ENCODE measurements at regions not wholly inside any gene's neighbourhood (a gene's known extent, or its start where the extent isn't known, plus 50 kb on each side); places are given as distances from the start of the nearest gene placed in this dataset.
"Not testable (repeated sequence)": the region's sequence is repeated elsewhere in the genome, so short reads cannot be mapped to it uniquely, and the experiment has no call there.

DNA sequence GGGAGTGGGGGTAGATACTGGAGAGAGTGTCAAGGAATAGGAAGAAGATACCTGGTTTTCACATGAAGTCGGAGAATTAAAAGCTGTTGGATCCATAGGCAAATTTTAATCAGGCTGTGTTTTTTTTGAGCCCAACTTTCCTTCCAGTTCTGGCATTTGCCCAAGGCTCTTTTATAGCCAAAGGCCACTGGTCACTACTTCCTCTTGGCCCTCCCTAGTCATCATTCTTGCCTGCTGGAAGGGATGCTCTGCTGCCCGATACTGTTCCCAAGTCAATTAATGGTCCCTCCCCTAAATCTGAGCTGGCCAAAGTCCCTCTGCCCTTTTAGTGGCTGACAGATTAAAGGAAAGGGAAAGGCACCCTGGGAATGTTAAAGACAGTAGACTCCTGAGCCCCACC is 102.8 kb upstream of the ZNF648 start:
- Histone ChIP-seq H3K36me3 (no peaks in the 10 kb centered on the region), H3K27me3 (no peaks in the 10 kb centered on the region), H3K4me1 (peaks cover 16% of the 10 kb centered on the region), H3K4me3 (no peak overlapping the region), H3K9me3 (peaks cover 5% of the 10 kb centered on the region), H3K27ac (peak overlapping the region; percentile 59)
- intact Hi-C loops (cut with DNase I) = loop anchor here (5.0 kb wide), 1 partner anchor 33 kb away; no protein-coding TSS in a partner anchor
- DNase-seq (ENCODE audit: extremely low spot score in 2 of 2) = no peak
- TF ChIP-seq, protein P1, sequence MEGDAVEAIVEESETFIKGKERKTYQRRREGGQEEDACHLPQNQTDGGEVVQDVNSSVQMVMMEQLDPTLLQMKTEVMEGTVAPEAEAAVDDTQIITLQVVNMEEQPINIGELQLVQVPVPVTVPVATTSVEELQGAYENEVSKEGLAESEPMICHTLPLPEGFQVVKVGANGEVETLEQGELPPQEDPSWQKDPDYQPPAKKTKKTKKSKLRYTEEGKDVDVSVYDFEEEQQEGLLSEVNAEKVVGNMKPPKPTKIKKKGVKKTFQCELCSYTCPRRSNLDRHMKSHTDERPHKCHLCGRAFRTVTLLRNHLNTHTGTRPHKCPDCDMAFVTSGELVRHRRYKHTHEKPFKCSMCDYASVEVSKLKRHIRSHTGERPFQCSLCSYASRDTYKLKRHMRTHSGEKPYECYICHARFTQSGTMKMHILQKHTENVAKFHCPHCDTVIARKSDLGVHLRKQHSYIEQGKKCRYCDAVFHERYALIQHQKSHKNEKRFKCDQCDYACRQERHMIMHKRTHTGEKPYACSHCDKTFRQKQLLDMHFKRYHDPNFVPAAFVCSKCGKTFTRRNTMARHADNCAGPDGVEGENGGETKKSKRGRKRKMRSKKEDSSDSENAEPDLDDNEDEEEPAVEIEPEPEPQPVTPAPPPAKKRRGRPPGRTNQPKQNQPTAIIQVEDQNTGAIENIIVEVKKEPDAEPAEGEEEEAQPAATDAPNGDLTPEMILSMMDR (IDR thresholded peaks at IDR 0.05) = no peak
- TF ChIP-seq POLR2A (IDR thresholded peaks at IDR 0.05) = no peak
- TF ChIP-seq POLR2AphosphoS5 (IDR thresholded peaks at IDR 0.05; ENCODE audit: insufficient read depth in 1 of 2, low read depth in 1 of 2) = no peak

DNA sequence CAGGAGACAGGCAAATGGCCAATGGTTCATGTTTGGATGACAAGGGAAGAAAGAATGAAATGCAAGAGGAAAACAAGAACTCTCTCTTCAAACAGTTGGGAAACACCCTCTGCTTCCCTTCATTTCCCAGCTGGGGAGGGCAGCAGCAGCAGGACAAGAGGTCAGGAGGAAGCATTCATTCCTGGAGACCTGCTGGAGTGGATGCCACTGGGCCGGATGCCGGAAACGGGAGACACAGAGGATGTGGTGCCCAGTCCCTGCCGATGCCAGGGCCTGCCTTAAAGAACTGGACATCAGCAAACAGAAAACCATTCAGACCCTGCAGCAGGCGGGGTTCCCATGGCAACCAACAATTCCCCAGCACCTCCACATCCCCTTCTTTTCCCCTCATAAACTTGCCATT is 102.3 kb upstream of the ZNF648 start:
- Histone ChIP-seq H3K4me1 (peaks cover 16% of the 10 kb centered on the region), H3K36me3 (no peaks in the 10 kb centered on the region), H3K4me3 (no peak overlapping the region), H3K27ac (peak overlapping the region; percentile 59), H3K9me3 (peaks cover 7% of the 10 kb centered on the region), H3K27me3 (no peaks in the 10 kb centered on the region)
- no peak for TF ChIP-seq POLR2A (IDR thresholded peaks at IDR 0.05)
- peak in 1 of 2 donors; percentile 68 for TF ChIP-seq POLR2AphosphoS5 (IDR thresholded peaks at IDR 0.05; ENCODE audit: insufficient read depth in 1 of 2, low read depth in 1 of 2)
- TF ChIP-seq, protein P1 (IDR thresholded peaks at IDR 0.05) = no peak
- intact Hi-C loops (cut with DNase I) = loop anchor here (5.0 kb wide), 1 partner anchor 33 kb away; no protein-coding TSS in a partner anchor
- no peak for DNase-seq (ENCODE audit: extremely low spot score in 2 of 2)

DNA sequence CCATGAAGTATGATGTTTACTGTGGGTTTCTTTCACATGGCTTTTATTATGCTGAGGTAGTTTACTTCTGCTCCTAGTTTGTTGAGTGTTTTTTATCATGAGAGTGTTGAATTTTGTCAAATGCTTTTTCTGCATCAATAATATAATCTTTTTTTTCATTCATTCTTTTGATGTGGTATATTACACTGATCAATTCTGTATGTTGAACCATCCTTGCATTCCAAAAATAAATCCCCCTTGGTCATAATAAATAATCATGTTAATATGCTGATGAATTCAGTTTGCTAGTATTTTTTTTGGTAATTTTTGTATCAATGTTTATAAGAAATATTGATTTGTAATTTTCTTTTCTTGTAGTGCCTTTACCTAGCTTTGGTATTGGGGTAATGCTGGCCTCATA is 97.9 kb upstream of the ZNF648 start:
- Histone ChIP-seq H3K4me1 (peaks cover 13% of the 10 kb centered on the region), H3K36me3 (no peaks in the 10 kb centered on the region), H3K4me3 (no peak overlapping the region), H3K27me3 (no peaks in the 10 kb centered on the region), H3K9me3 (peaks cover 7% of the 10 kb centered on the region), H3K27ac (no peak overlapping the region)
- DNase-seq (ENCODE audit: extremely low spot score in 2 of 2) = no peak
- TF ChIP-seq, protein P1 (IDR thresholded peaks at IDR 0.05) = no peak
- TF ChIP-seq POLR2AphosphoS5 (IDR thresholded peaks at IDR 0.05; ENCODE audit: insufficient read depth in 1 of 2, low read depth in 1 of 2) = no peak
- TF ChIP-seq POLR2A (IDR thresholded peaks at IDR 0.05) = no peak
- intact Hi-C loops (cut with DNase I) = no loop called here

DNA sequence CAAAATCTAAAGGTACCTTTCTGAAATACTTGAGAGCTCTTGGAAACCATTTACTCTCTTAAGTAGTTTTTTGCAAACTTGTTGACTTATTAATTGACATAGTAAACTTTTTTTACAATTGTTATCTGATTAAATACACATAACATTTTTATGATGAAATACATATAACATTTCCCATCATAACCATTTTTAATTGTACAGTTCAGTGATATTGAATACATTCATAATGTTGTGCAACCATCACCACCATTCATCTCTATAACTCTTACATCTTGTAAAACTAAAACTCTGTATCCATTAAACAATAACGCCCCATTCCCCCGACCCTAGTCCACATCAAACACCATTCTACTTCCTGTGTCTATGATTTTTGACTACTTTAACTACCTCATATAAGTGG is 95.7 kb upstream of the ZNF648 start:
- Histone ChIP-seq H3K9me3 (peaks cover 7% of the 10 kb centered on the region), H3K4me3 (no peak overlapping the region), H3K4me1 (no peaks in the 10 kb centered on the region), H3K36me3 (no peaks in the 10 kb centered on the region), H3K27ac (no peak overlapping the region), H3K27me3 (no peaks in the 10 kb centered on the region)
- TF ChIP-seq, protein P1 (IDR thresholded peaks at IDR 0.05) = no peak
- TF ChIP-seq POLR2AphosphoS5 (IDR thresholded peaks at IDR 0.05; ENCODE audit: insufficient read depth in 1 of 2, low read depth in 1 of 2) (no peak), POLR2A (IDR thresholded peaks at IDR 0.05) (no peak)
- intact Hi-C loops (cut with DNase I) = no loop called here
- no peak for DNase-seq (ENCODE audit: extremely low spot score in 2 of 2)

DNA sequence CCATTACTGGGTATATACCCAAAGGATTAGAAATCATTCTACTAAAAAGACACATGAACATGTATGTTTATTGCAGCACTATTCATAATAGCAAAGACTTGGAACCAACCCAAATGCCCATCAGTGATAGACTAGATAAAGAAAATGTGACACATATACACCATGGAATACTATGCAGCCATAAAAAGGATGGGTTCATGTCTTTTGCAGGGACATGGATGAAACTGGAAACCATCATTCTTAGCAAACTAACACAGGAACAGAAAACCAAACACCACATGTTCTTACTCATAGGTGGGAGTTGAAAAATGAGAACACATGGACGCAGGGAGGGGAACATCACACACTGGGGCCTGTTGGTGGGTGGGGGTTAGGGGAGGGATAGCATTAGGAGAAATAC is 92.9 kb upstream of the ZNF648 start:
- H3K4me3 ChIP-seq; H3K36me3 ChIP-seq; H3K4me1 ChIP-seq; H3K27ac ChIP-seq; H3K9me3 ChIP-seq; intact Hi-C loops (cut with DNase I); DNase-seq (ENCODE audit: extremely low spot score in 2 of 2); H3K27me3 ChIP-seq: not testable (repeated sequence)

Measured in vagina (tissue), 2 donors.